T-helper 2 cell treated with Interferon-gamma antibody and Interleukin-4, amounts not matched to agents 5 μg/mL and 100 μg/mL, for 36 hours (primary cell): ENCODE measurements at regions not wholly inside any gene's neighbourhood (a gene's known extent, or its start where the extent isn't known, plus 50 kb on each side); places are given as distances from the start of the nearest gene placed in this dataset.
"Not testable (repeated sequence)": the region's sequence is repeated elsewhere in the genome, so short reads cannot be mapped to it uniquely, and the experiment has no call there.

Experiments used
- DNase-seq: peaks from one replicate; pipeline ENCODE4 v3.0.0; 2021; ENCODE audit warnings: low spot score
- H3K27ac Mint-ChIP-seq: one replicate; pipeline ENCODE4 v1.8.0; 2021; ENCODE audit warnings: mild to moderate bottlenecking, mixed read lengths
- H3K27me3 Mint-ChIP-seq: one replicate; pipeline ENCODE4 v1.8.0; 2021; ENCODE audit warnings: low read depth, mixed read lengths
- H3K36me3 Mint-ChIP-seq: one replicate; pipeline ENCODE4 v1.8.0; 2021; ENCODE audit warnings: low read depth, mixed read lengths
- H3K4me1 Mint-ChIP-seq: one replicate; pipeline ENCODE4 v1.8.0; 2021; ENCODE audit warnings: low read depth, mixed read lengths
- H3K4me3 Mint-ChIP-seq: one replicate; pipeline ENCODE4 v1.8.0; 2022; ENCODE audit warnings: mild to moderate bottlenecking, moderate library complexity, mixed read lengths
- H3K9me3 Mint-ChIP-seq: one replicate; pipeline ENCODE4 v1.8.0; 2021; ENCODE audit warnings: mixed read lengths

DNA sequence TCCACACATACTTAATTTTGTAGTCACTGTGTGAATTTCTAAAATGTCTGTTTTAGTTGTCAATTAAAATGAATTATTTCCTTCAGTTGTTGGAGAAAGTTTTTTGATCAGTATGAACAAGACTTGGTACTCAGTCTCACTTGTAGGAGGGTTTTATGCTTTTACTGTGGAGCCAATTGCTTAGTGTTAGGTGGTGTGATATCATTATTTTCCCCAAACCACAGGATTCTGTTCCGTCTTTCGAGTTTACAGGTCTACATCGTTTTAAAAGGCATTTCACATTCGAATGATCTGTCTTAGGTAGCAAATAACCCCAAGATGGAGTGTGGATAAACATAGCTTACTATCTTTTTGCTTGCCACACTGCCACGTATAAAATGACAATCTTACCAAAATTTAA is 803.1 kb downstream of the SATB2 start:
- H3K27me3 Mint-ChIP-seq, result no peaks in the 10 kb centered on the region

DNA sequence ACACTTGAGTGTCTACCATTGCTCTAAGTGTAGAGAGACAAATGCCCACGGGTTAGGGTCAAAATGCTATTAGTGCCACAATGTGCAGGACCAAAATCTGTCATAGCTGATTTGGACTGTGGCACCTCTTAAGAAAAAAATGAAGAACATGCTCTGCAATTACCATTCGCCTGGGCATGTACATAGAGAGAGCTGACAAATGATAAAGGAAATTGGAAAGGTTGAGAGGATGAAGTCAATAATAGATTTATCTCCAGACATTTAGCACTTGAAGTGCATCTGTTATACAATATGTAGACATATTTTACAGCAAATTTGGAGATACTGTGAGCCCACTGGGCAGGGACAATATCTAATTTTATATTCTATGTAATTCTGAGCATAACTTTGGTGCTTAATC is 804.4 kb downstream of the SATB2 start:
- H3K4me3 Mint-ChIP-seq, result no peak overlapping the region
- H3K36me3 Mint-ChIP-seq, result no peaks in the 10 kb centered on the region
- H3K9me3 Mint-ChIP-seq, result no peaks in the 10 kb centered on the region
- H3K27ac Mint-ChIP-seq, result no peak overlapping the region
- H3K27me3 Mint-ChIP-seq, result no peaks in the 10 kb centered on the region
- no peaks in the 10 kb centered on the region for H3K4me1 Mint-ChIP-seq
- no peak for DNase-seq

More for the DNA sequence above, 803.1 kb downstream of the SATB2 start:
- no peak for DNase-seq
- Mint-ChIP-seq H3K4me1 (no peaks in the 10 kb centered on the region), H3K36me3 (no peaks in the 10 kb centered on the region), H3K27ac (no peak overlapping the region), H3K9me3 (no peaks in the 10 kb centered on the region), H3K4me3 (no peak overlapping the region)

DNA sequence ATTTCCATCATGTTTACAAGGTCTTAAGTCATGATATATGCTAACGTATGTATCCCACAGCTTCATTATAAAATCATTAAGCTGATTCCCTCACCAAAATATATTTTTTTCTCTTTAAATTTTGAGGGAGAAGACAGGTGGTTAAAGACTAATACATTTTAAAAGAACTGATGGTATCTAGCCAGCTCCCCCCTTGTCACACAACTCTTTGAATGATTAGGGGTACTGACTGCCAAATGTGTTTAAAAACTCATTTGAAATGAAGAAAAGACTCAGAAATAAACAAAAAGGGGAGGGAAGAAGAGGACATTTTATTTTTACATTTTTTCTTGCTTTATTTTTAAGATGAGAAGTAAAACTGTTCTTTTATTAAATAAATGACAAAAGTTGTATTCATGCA is 805.3 kb downstream of the SATB2 start:
- Mint-ChIP-seq H3K27me3 (no peaks in the 10 kb centered on the region), H3K4me1 (no peaks in the 10 kb centered on the region), H3K9me3 (no peaks in the 10 kb centered on the region), H3K27ac (no peak overlapping the region), H3K36me3 (no peaks in the 10 kb centered on the region), H3K4me3 (no peak overlapping the region)
- DNase-seq, result no peak

DNA sequence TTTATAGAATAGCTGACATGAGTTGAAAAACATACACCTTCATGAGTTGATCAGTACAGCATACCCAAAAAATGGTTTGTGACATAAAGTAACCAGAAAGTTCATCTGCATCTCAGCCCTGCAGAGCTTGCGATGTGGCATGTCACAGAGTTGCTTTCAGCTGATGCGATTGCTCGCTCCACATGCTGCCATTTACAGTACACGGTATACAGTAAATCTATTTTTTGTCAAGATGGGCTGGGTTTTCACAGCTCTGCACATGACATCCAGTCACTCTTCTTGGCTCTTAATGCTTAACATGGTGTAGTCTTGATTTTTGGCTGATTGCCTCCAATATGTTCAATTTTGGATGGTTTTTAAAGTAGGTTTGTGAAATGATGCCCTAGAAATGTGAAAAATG is 811.9 kb downstream of the SATB2 start:
- Mint-ChIP-seq H3K4me3 (no peak overlapping the region), H3K27ac (no peak overlapping the region), H3K27me3 (no peaks in the 10 kb centered on the region), H3K9me3 (no peaks in the 10 kb centered on the region), H3K36me3 (no peaks in the 10 kb centered on the region), H3K4me1 (no peaks in the 10 kb centered on the region)
- no peak for DNase-seq

DNA sequence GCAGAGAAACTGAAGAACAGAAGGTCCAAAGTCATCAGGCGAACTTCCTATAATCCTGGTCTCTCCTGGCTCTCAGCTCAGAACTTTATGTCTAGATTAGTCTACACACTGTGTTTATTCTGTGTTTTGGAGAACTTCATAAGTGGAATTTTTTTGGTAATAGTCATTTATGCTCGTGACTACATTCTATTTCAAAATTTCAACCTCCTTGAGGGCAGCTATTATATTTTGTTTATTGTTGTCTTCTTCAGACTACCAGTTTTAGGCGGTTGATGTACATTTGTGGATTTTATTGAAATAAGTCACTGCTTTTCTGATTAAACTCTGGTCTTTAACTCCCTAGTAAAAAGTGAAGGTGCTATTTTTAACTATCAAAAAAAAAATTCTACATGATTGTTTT is 816.6 kb downstream of the SATB2 start:
- H3K4me3 Mint-ChIP-seq, result no peak overlapping the region
- no peak for DNase-seq
- no peaks in the 10 kb centered on the region for H3K27me3 Mint-ChIP-seq
- no peaks in the 10 kb centered on the region for H3K36me3 Mint-ChIP-seq
- no peak overlapping the region for H3K27ac Mint-ChIP-seq
- H3K4me1 Mint-ChIP-seq, result no peaks in the 10 kb centered on the region
- no peaks in the 10 kb centered on the region for H3K9me3 Mint-ChIP-seq

DNA sequence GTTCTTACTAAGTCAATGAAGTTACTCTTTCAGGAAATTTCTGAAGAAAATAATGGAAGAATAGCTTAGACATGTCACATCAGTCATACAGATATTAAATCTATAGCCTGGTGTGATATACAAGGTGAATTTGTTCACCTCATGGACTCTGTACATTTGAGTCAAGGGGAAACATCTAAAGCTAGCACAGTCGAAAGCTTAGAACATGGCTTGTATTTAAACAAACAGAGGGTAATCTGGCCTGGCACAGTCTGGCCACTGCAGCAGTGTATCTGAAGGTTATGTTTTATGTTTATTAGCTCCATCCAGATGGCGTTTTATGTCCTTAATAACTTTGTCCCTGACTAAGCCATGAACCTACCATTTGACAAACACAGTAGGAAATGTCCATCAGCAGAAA is 817.3 kb downstream of the SATB2 start:
- Mint-ChIP-seq H3K27me3 (no peaks in the 10 kb centered on the region), H3K4me3 (no peak overlapping the region), H3K27ac (no peak overlapping the region), H3K9me3 (no peaks in the 10 kb centered on the region), H3K36me3 (no peaks in the 10 kb centered on the region), H3K4me1 (no peaks in the 10 kb centered on the region)
- no peak for DNase-seq

DNA sequence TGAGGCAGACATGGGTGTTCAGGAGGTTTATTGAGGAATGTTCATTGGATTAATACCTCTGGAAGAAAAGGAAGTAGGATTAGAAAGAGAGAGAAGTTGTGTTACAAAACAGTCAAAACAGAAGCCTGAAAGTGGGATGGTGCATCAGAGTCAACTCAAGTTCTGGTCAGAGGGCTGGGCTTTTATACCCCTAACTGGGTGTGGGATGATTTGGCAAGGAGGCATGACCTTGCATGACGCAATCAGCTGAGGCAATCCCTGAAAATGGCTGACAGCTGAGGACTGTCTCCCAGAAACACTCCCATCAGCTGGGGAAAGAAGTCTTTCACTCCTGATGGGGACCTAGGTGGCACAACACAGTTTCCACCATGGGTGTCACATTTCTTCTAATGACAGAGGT is 818.2 kb downstream of the SATB2 start:
- Mint-ChIP-seq H3K4me3 (no peak overlapping the region), H3K27me3 (no peaks in the 10 kb centered on the region), H3K4me1 (no peaks in the 10 kb centered on the region), H3K27ac (no peak overlapping the region), H3K36me3 (no peaks in the 10 kb centered on the region), H3K9me3 (no peaks in the 10 kb centered on the region)
- DNase-seq, result no peak

DNA sequence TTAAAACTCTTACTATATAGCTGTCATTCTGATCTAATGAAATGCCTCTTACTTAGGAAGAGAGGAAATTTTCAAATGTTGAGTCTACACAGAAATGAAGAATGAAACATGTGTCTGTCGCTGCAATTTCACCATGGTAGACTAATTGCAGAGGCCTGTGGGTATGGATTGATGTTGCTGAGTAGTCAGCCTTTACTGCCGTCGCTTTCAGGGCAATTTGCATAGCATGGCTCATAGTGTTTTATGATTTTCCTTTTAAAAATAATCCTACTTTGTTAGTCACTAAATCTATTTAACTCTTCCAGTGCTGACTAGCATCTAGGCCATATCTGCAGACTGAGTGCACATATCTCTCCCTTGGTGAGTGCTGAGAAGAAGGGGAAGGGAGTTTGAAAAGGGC is 819.2 kb downstream of the SATB2 start:
- Mint-ChIP-seq H3K27ac (no peak overlapping the region), H3K36me3 (no peaks in the 10 kb centered on the region), H3K4me1 (no peaks in the 10 kb centered on the region), H3K27me3 (no peaks in the 10 kb centered on the region), H3K9me3 (no peaks in the 10 kb centered on the region), H3K4me3 (no peak overlapping the region)
- no peak for DNase-seq

DNA sequence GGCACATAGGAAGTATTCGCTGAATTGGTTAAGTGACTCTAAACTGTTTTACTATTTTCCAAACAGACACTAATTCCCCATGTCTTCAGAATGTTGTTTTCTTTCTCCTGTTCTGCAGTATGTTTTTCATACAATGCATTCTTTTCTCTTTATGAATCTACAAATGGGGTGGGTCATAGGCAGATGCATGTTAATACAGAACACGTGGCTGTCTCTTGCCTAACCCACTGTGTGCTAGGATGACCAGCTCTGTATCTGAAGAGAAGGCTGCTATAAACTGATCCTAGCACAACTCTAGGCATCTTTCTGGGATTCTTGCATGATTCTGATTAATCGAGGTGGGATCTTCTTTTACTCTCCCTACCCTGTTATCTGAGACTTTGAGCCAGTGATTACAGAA is 826.0 kb downstream of the PLCL1 start:
- no peak for DNase-seq
- Mint-ChIP-seq H3K4me3 (no peak overlapping the region), H3K36me3 (no peaks in the 10 kb centered on the region), H3K27me3 (no peaks in the 10 kb centered on the region), H3K4me1 (no peaks in the 10 kb centered on the region), H3K9me3 (no peaks in the 10 kb centered on the region), H3K27ac (no peak overlapping the region)

DNA sequence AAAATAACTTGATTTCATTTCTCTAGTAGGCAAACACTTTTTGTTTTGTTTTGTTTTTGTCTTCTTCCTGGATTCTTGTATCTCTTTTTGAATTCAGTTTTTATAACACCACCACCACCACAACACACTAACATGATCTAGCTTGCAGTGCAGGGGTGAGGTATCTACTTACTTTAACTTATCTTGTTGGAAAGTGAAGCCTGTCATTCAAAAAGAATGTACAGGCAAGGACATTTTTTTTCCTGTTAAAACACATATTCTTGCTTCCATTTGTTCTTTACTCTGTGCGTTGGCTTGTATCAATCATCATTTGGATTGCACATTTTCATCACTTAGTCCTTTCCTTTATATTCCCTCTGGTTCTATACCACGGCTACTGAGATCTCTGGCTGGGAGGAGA is 824.2 kb downstream of the PLCL1 start:
- Mint-ChIP-seq H3K27me3 (no peaks in the 10 kb centered on the region), H3K9me3 (no peaks in the 10 kb centered on the region), H3K4me1 (no peaks in the 10 kb centered on the region), H3K4me3 (no peak overlapping the region), H3K27ac (no peak overlapping the region), H3K36me3 (no peaks in the 10 kb centered on the region)
- DNase-seq, result no peak

DNA sequence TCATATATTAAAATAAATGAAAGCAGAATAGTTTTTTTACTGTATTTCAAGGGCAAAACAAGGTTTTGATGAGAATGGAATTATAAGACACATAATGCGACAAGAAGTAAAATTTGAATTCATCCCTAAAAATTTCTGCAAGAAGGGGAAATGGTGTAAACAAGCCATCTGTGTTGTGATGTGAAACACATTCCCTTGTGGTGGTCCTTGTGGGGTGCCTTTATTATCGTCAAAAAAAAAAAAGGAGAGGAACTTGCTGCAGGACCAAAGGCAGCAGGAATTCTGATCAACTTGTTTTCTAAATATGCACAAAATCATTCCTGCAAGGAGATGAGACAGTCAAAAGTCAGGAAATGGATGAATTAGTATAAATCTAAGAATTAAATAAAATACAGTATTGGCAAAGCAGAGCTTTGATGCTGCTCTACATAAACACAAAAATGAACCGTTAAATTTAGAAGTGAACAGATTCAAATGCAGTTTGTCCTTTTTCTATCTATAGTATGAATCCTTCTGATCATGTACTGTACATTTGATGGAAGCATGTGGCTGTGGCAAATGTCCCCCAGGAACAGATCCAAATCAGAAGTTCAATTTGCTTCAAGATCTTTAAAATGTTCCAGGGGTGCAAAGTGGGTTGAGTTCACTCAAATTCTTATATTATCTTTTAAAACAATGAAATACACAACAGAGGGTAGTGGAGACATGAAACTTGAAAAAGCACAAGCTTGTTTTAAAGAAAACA is 818.8 kb downstream of the PLCL1 start:
- Mint-ChIP-seq H3K36me3 (no peaks in the 10 kb centered on the region), H3K9me3 (no peaks in the 10 kb centered on the region), H3K27ac (no peak overlapping the region), H3K27me3 (no peaks in the 10 kb centered on the region), H3K4me1 (no peaks in the 10 kb centered on the region), H3K4me3 (no peak overlapping the region)
- no peak for DNase-seq

DNA sequence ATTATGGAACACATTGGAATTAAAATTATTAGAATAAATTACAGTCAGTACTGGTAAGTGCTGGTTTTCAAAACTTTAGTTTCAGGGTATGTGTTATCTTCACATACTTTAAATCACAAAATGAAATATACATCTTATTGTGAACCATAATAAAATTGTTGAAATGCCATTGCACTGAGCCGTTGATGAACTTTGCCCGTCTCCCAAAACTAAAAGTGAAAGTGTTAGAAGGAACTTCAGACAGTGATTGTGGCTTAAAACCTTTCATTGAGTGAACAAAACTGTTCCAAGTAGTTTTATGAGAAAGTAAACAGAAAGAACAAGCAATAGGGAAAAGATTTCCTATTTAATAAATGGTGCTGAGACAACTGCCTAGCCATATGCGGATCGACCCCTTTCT is 811.6 kb downstream of the PLCL1 start:
- Mint-ChIP-seq H3K27ac (no peak overlapping the region), H3K4me1 (peaks cover 4% of the 10 kb centered on the region), H3K36me3 (no peaks in the 10 kb centered on the region), H3K9me3 (no peaks in the 10 kb centered on the region), H3K27me3 (no peaks in the 10 kb centered on the region), H3K4me3 (no peak overlapping the region)
- DNase-seq, result no peak

DNA sequence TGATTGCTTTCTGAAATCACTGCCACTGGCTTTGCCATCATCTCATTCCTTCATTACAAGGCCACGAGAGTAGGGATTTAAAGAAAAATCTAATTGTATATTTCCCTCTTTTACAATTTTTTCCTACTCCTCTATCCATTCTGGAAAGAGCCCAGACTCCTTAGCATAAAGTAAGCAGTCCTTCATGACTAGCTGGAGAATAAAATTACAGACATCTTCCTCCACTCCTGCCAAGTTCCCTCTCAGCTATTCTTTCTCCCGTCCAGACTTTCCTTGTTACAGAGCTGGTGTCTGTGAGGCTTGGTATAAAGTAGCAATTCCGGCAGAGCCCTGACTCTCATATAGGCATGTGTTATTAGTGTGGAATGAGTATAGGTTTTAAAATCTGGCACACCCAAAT is 806.8 kb downstream of the PLCL1 start:
- no peak overlapping the region for H3K4me3 Mint-ChIP-seq
- H3K4me1 Mint-ChIP-seq, result peaks cover 2% of the 10 kb centered on the region
- H3K36me3 Mint-ChIP-seq, result no peaks in the 10 kb centered on the region
- H3K9me3 Mint-ChIP-seq, result no peaks in the 10 kb centered on the region
- DNase-seq, result no peak
- H3K27me3 Mint-ChIP-seq, result no peaks in the 10 kb centered on the region
- no peak overlapping the region for H3K27ac Mint-ChIP-seq

DNA sequence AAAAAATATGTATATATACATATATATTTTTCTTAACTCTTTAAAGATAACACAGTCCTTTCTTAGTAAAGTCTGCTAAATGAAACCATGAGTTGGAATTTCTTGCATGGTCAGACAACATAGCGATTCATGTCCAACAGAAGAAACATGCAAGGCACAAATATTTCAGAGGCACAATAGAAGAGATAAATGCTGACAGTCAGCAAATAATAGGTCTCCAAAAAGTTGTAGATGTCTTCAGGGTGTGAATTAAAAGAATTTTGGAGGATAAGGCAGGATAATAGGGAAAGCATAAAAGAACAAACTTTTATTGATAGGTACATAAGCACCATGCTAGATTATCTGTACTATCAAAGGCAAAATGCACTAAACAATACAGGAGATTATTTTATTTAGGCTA is 800.2 kb downstream of the PLCL1 start:
- H3K36me3 Mint-ChIP-seq, result no peaks in the 10 kb centered on the region
- DNase-seq, result no peak
- no peaks in the 10 kb centered on the region for H3K27me3 Mint-ChIP-seq
- no peaks in the 10 kb centered on the region for H3K4me1 Mint-ChIP-seq
- H3K27ac Mint-ChIP-seq, result no peak overlapping the region
- H3K4me3 Mint-ChIP-seq, result no peak overlapping the region
- no peaks in the 10 kb centered on the region for H3K9me3 Mint-ChIP-seq

DNA sequence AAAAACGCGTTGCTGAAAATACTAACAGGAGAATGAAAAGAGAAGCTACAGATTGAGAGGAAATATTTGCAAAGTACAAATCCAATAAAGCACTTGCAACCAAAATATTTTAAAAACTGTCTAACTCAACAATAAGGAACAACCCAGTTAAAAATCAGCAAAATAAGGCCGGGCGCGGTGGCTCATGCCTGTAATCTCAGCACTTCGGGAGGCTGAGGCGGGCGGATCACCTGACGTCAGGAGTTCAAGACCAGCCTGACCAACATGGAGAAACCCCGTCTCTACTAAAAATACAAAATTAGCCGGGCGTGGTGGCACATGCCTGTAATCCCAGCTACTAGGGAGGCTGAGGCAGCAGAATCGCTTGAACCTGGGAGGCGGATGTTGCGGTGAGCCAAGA is 798.6 kb downstream of the PLCL1 start:
- not testable (repeated sequence) for H3K27ac Mint-ChIP-seq, H3K4me3 Mint-ChIP-seq

More for the DNA sequence above, 798.6 kb downstream of the PLCL1 start:
- not testable (repeated sequence) for DNase-seq, H3K4me1 Mint-ChIP-seq, H3K36me3 Mint-ChIP-seq, H3K27me3 Mint-ChIP-seq, H3K9me3 Mint-ChIP-seq
